Myocyte (in vitro differentiated cells): ENCODE measurements at regions not wholly inside any gene's neighbourhood (a gene's known extent, or its start where the extent isn't known, plus 50 kb on each side); places are given as distances from the start of the nearest gene placed in this dataset.
"Not testable (repeated sequence)": the region's sequence is repeated elsewhere in the genome, so short reads cannot be mapped to it uniquely, and the experiment has no call there.

Source experiments
- DNase-seq: peaks from one replicate; pipeline ENCODE4 v3.0.0-alpha.2; 2012; ENCODE audit warnings: low read depth

- DNase-seq, result no peak
Measured at GRCh38 chr2:126041391-126042047, 614.4 kb upstream of the GYPC start.

GRCh38 chr2:126042089-126042488 is 613.9 kb upstream of the GYPC start:
- no peak for DNase-seq

- DNase-seq, result no peak
Measured at GRCh38 chr2:126048719-126049118, 607.2 kb upstream of the GYPC start.

GRCh38 chr2:126049461-126049860 is 606.5 kb upstream of the GYPC start:
- no peak for DNase-seq

GRCh38 chr2:126050991-126051736 is 604.8 kb upstream of the GYPC start:
- no peak for DNase-seq

- DNase-seq, result not testable (repeated sequence)
Measured at GRCh38 chr2:126051737-126052240, 604.2 kb upstream of the GYPC start.

GRCh38 chr2:126059379-126059778 is 596.6 kb upstream of the GYPC start:
- DNase-seq, result no peak

- DNase-seq, result no peak
Measured at GRCh38 chr2:126085011-126085795, 570.8 kb upstream of the GYPC start.

- no peak for DNase-seq
Measured at GRCh38 chr2:126100962-126101361, 555.0 kb upstream of the GYPC start.

- DNase-seq, result no peak
Measured at GRCh38 chr2:126106006-126106405, 550.0 kb upstream of the GYPC start.

- no peak for DNase-seq
Measured at GRCh38 chr2:126107883-126108282, 548.1 kb upstream of the GYPC start.

GRCh38 chr2:126115975-126116374 is 540.0 kb upstream of the GYPC start:
- DNase-seq, result no peak

GRCh38 chr2:126117886-126118285 is 538.1 kb upstream of the GYPC start:
- no peak for DNase-seq

GRCh38 chr2:126145752-126146151 is 510.2 kb upstream of the GYPC start:
- DNase-seq, result no peak

GRCh38 chr2:126154256-126154785 is 501.6 kb upstream of the GYPC start:
- no peak for DNase-seq

- not testable (repeated sequence) for DNase-seq
Measured at GRCh38 chr2:126160950-126161349, 495.0 kb upstream of the GYPC start.

GRCh38 chr2:126172631-126173184 is 483.2 kb upstream of the GYPC start:
- DNase-seq, result no peak

- DNase-seq, result no peak
Measured at GRCh38 chr2:126175222-126175621, 480.7 kb upstream of the GYPC start.

GRCh38 chr2:126177479-126177878 is 478.5 kb upstream of the GYPC start:
- DNase-seq, result no peak

- no peak for DNase-seq
Measured at GRCh38 chr2:126187668-126188067, 468.3 kb upstream of the GYPC start.

- DNase-seq, result no peak
Measured at GRCh38 chr2:126189527-126189926, 466.4 kb upstream of the GYPC start.
